COLO668 (cell line): ENCODE measurements at regions not wholly inside any gene's neighbourhood (a gene's known extent, or its start where the extent isn't known, plus 50 kb on each side); places are given as distances from the start of the nearest gene placed in this dataset.

Experiments
- DNase-seq: peaks from one replicate; lab custom pipeline; 2025; ENCODE audit not compliant: unreplicated experiment; lab: John Stamatoyannopoulos, UW

GRCh38 chr13:58594747-58595600 is 963.4 kb downstream of the PCDH17 start:
- no peak for DNase-seq

GRCh38 chr13:58597552-58597951 is 966.0 kb downstream of the PCDH17 start:
- no peak for DNase-seq

GRCh38 chr13:58598241-58598640 is 966.7 kb downstream of the PCDH17 start:
- DNase-seq = no peak

- DNase-seq = no peak
These were observed 979.6 kb downstream of the PCDH17 start for GRCh38 chr13:58611117-58611516.

- DNase-seq = no peak
These were observed 986.5 kb downstream of the PCDH17 start for GRCh38 chr13:58617880-58618665.

GRCh38 chr13:58619396-58620113 is 988.0 kb downstream of the PCDH17 start:
- no peak for DNase-seq

- no peak for DNase-seq
These were observed 988.6 kb downstream of the PCDH17 start for GRCh38 chr13:58620176-58620575.

- no peak for DNase-seq
These were observed 994.3 kb downstream of the PCDH17 start for GRCh38 chr13:58625703-58626389.

- DNase-seq = no peak
These were observed 999.2 kb downstream of the PCDH17 start for GRCh38 chr13:58630794-58631193.

- no peak for DNase-seq
These were observed 1001.7 kb downstream of the PCDH17 start for GRCh38 chr13:58633226-58633625.

GRCh38 chr13:58655086-58655485 is 1023.5 kb downstream of the PCDH17 start:
- DNase-seq = no peak

GRCh38 chr13:58660826-58661225 is 1029.3 kb downstream of the PCDH17 start:
- no peak for DNase-seq

GRCh38 chr13:58666331-58666730 is 1034.8 kb downstream of the PCDH17 start:
- no peak for DNase-seq

- no peak for DNase-seq
These were observed 1035.6 kb downstream of the PCDH17 start for GRCh38 chr13:58667096-58667495.

GRCh38 chr13:58680115-58680514 is 1048.6 kb downstream of the PCDH17 start:
- DNase-seq = no peak

- DNase-seq = no peak
These were observed 1051.1 kb downstream of the PCDH17 start for GRCh38 chr13:58682616-58683015.

- no peak for DNase-seq
These were observed 1055.6 kb downstream of the PCDH17 start for GRCh38 chr13:58687148-58687547.

GRCh38 chr13:58698531-58698930 is 1067.0 kb downstream of the PCDH17 start:
- DNase-seq = no peak

GRCh38 chr13:58704953-58705352 is 1073.4 kb downstream of the PCDH17 start:
- no peak for DNase-seq

- no peak for DNase-seq
These were observed 1074.9 kb downstream of the PCDH17 start for GRCh38 chr13:58706421-58706820.

- no peak for DNase-seq
These were observed 1080.6 kb downstream of the PCDH17 start for GRCh38 chr13:58712191-58712590.
